ENCODE measurements at regions not wholly inside any gene's neighbourhood (a gene's known extent, or its start where the extent isn't known, plus 50 kb on each side); places are given as distances from the start of the nearest gene placed in this dataset.

GRCh38 chr4:11565899-11566298, 137.2 kb upstream of the HS3ST1 start:
- no peak for DNase-seq
- Histone ChIP-seq H3K36me3 (replicated peaks in 1 of 2; ENCODE audit: control extremely low read depth in 1 of 2, control insufficient read depth in 1 of 2, extremely low read depth in 1 of 2, insufficient read depth in 2 of 2, low read length in 1 of 2) (no peaks in the 10 kb centered on the region), H4K20me1 (ENCODE audit: control insufficient read depth, insufficient read depth, low read length, poor library complexity, severe bottlenecking) (no peaks in the 10 kb centered on the region), H3K4me3 (ENCODE audit: control extremely low read depth in 1 of 5, extremely low read depth in 1 of 5, insufficient read depth in 1 of 5, low read depth in 2 of 5, low read length in 4 of 5) (no peak overlapping the region), H2AFZ (ENCODE audit: insufficient read depth, low read depth, low read length, poor library complexity, severe bottlenecking) (no peak overlapping the region), H3K27ac (ENCODE audit: low read length in 2 of 2) (no peak overlapping the region), H3K4me1 (ENCODE audit: control insufficient read depth in 2 of 2, insufficient read depth in 2 of 2, low read length in 2 of 2) (peaks cover 0 to 4% of the 10 kb centered on the region in 2 donors), H3K4me2 (replicated peaks; ENCODE audit: low read depth, low read length, poor library complexity, severe bottlenecking) (no peak overlapping the region), H3K9ac (ENCODE audit: low read length) (no peak overlapping the region), H3K9me3 (ENCODE audit: control extremely low read depth in 1 of 3, control insufficient read depth in 2 of 3, insufficient read depth in 1 of 3, low read length in 2 of 3) (no peaks in the 10 kb centered on the region), H3K79me2 (ENCODE audit: control insufficient read depth, insufficient read depth, low read length) (no peaks in the 10 kb centered on the region), H3K27me3 (replicated peaks in 1 of 4; ENCODE audit: control extremely low read depth in 1 of 4, control insufficient read depth in 3 of 4, insufficient read depth in 4 of 4, low read length in 3 of 4) (no peaks in the 10 kb centered on the region)
- H3K4me1 Mint-ChIP-seq, result peaks cover 6% of the 10 kb centered on the region
- ATAC-seq (ENCODE audit: low read depth), result no peak
- H3K27ac Mint-ChIP-seq, result no peak overlapping the region
- intact Hi-C loops (cut with micrococcal nuclease), result no loop called here
- WGBS (ENCODE audit: insufficient coverage), result no CpG with 5 or more reads among the region's 2 CpGs
- ChIA-PET CTCF (no interaction called here), POLR2A (no interaction called here)
- TF ChIP-seq CTCF (IDR thresholded peaks at IDR 0.05) (no peak), EZH2 (IDR thresholded peaks at IDR 0.05; ENCODE audit: borderline replicate concordance, insufficient read depth, low read depth, low read length, poor library complexity, severe bottlenecking) (no peak)
- no peaks in the 10 kb centered on the region for H3K27me3 Mint-ChIP-seq
- no peak overlapping the region for H3K4me3 Mint-ChIP-seq
- no peaks in the 10 kb centered on the region for H3K9me3 Mint-ChIP-seq (ENCODE audit: insufficient read depth)

- Histone ChIP-seq H3K27ac (ENCODE audit: low read length in 2 of 2) (no peak overlapping the region), H3K9ac (ENCODE audit: low read length) (no peak overlapping the region), H3K9me3 (ENCODE audit: control extremely low read depth in 1 of 3, control insufficient read depth in 2 of 3, insufficient read depth in 1 of 3, low read length in 2 of 3) (no peaks in the 10 kb centered on the region), H4K20me1 (ENCODE audit: control insufficient read depth, insufficient read depth, low read length, poor library complexity, severe bottlenecking) (no peaks in the 10 kb centered on the region), H3K79me2 (ENCODE audit: control insufficient read depth, insufficient read depth, low read length) (no peaks in the 10 kb centered on the region), H3K27me3 (replicated peaks in 1 of 4; ENCODE audit: control extremely low read depth in 1 of 4, control insufficient read depth in 3 of 4, insufficient read depth in 4 of 4, low read length in 3 of 4) (no peaks in the 10 kb centered on the region), H2AFZ (ENCODE audit: insufficient read depth, low read depth, low read length, poor library complexity, severe bottlenecking) (no peak overlapping the region), H3K4me1 (ENCODE audit: control insufficient read depth in 2 of 2, insufficient read depth in 2 of 2, low read length in 2 of 2) (peaks cover 0 to 4% of the 10 kb centered on the region in 2 donors), H3K36me3 (replicated peaks in 1 of 2; ENCODE audit: control extremely low read depth in 1 of 2, control insufficient read depth in 1 of 2, extremely low read depth in 1 of 2, insufficient read depth in 2 of 2, low read length in 1 of 2) (no peaks in the 10 kb centered on the region), H3K4me2 (replicated peaks; ENCODE audit: low read depth, low read length, poor library complexity, severe bottlenecking) (no peak overlapping the region), H3K4me3 (ENCODE audit: control extremely low read depth in 1 of 5, extremely low read depth in 1 of 5, insufficient read depth in 1 of 5, low read depth in 2 of 5, low read length in 4 of 5) (no peak overlapping the region)
- ATAC-seq (ENCODE audit: low read depth), result no peak
- DNase-seq, result no peak
- Mint-ChIP-seq H3K4me3 (no peak overlapping the region), H3K27me3 (no peaks in the 10 kb centered on the region), H3K27ac (no peak overlapping the region), H3K4me1 (peaks cover 6% of the 10 kb centered on the region), H3K9me3 (ENCODE audit: insufficient read depth) (no peaks in the 10 kb centered on the region)
- intact Hi-C loops (cut with micrococcal nuclease), result no loop called here
- CTCF ChIA-PET, result no interaction called here
- no CpG with 5 or more reads among the region's 1 CpG for WGBS (ENCODE audit: insufficient coverage)
- TF ChIP-seq CTCF (IDR thresholded peaks at IDR 0.05), result no peak
- TF ChIP-seq EZH2 (IDR thresholded peaks at IDR 0.05; ENCODE audit: borderline replicate concordance, insufficient read depth, low read depth, low read length, poor library complexity, severe bottlenecking), result no peak
- POLR2A ChIA-PET, result no interaction called here
These were observed 136.5 kb upstream of the HS3ST1 start for GRCh38 chr4:11565213-11565612.

All from B cell (primary cell).